ENCODE measurements at regions not wholly inside any gene's neighbourhood (a gene's known extent, or its start where the extent isn't known, plus 50 kb on each side); places are given as distances from the start of the nearest gene placed in this dataset.

- no peak overlapping the region for H3K4me3 ChIP-seq (ENCODE audit: low read length)
- no peak for DNase-seq (ENCODE audit: low read depth)
- TF ChIP-seq CTCF (IDR thresholded peaks at IDR 0.05; ENCODE audit: insufficient read depth, low read depth, low read length, missing control alignments) = no peak
Measured at GRCh38 chr2:33723329-33723728, 124.2 kb upstream of the FAM98A start.

GRCh38 chr2:33719067-33719466 lies 120.0 kb upstream of the FAM98A start:
- no peak for DNase-seq (ENCODE audit: low read depth)
- no peak for TF ChIP-seq CTCF (IDR thresholded peaks at IDR 0.05; ENCODE audit: insufficient read depth, low read depth, low read length, missing control alignments)
- no peak overlapping the region for H3K4me3 ChIP-seq (ENCODE audit: low read length)

GRCh38 chr2:33712674-33713073 lies 113.6 kb upstream of the FAM98A start:
- no peak for DNase-seq (ENCODE audit: low read depth)
- TF ChIP-seq CTCF (IDR thresholded peaks at IDR 0.05; ENCODE audit: insufficient read depth, low read depth, low read length, missing control alignments) = no peak
- H3K4me3 ChIP-seq (ENCODE audit: low read length) = no peak overlapping the region

- DNase-seq (ENCODE audit: low read depth) = no peak
- H3K4me3 ChIP-seq (ENCODE audit: low read length) = no peak overlapping the region
- TF ChIP-seq CTCF (IDR thresholded peaks at IDR 0.05; ENCODE audit: insufficient read depth, low read depth, low read length, missing control alignments) = no peak
Measured at GRCh38 chr2:33709951-33710350, 110.9 kb upstream of the FAM98A start.

- no peak overlapping the region for H3K4me3 ChIP-seq (ENCODE audit: low read length)
- DNase-seq (ENCODE audit: low read depth) = no peak
- TF ChIP-seq CTCF (IDR thresholded peaks at IDR 0.05; ENCODE audit: insufficient read depth, low read depth, low read length, missing control alignments) = no peak
Measured at GRCh38 chr2:33707312-33707711, 108.2 kb upstream of the FAM98A start.

- no peak overlapping the region for H3K4me3 ChIP-seq (ENCODE audit: low read length)
- TF ChIP-seq CTCF (IDR thresholded peaks at IDR 0.05; ENCODE audit: insufficient read depth, low read depth, low read length, missing control alignments) = no peak
- no peak for DNase-seq (ENCODE audit: low read depth)
Measured at GRCh38 chr2:33706410-33706809, 107.3 kb upstream of the FAM98A start.

- DNase-seq (ENCODE audit: low read depth) = peak; percentile 6
- no peak for TF ChIP-seq CTCF (IDR thresholded peaks at IDR 0.05; ENCODE audit: insufficient read depth, low read depth, low read length, missing control alignments)
- H3K4me3 ChIP-seq (ENCODE audit: low read length) = no peak overlapping the region
Measured at GRCh38 chr2:33704406-33704855, 105.3 kb upstream of the FAM98A start.
